Astrocyte of the spinal cord (primary cell): ENCODE measurements at regions not wholly inside any gene's neighbourhood (a gene's known extent, or its start where the extent isn't known, plus 50 kb on each side); places are given as distances from the start of the nearest gene placed in this dataset.

Experiments
- DNase-seq: peaks from one replicate; pipeline ENCODE4 v3.0.0; 2011; ENCODE audit warnings: low read depth, low spot score
- H3K4me3 ChIP-seq: 2 replicates; pipeline ENCODE4 v1.5.1; 2011; ENCODE audit warnings: low read depth, mild to moderate bottlenecking, low read length, moderate library complexity
- CTCF ChIP-seq: IDR thresholded peaks from 2 replicates; pipeline ENCODE4 v1.5.1; 2012; ENCODE audit warnings: low read depth, mild to moderate bottlenecking, low read length, inconsistent platforms
- in situ Hi-C: cut with HindIII; loops from 2 replicates; pipeline ENCODE4 v1.10.0; 2017; ENCODE audit warnings: low sequenced_read_pairs

DNA sequence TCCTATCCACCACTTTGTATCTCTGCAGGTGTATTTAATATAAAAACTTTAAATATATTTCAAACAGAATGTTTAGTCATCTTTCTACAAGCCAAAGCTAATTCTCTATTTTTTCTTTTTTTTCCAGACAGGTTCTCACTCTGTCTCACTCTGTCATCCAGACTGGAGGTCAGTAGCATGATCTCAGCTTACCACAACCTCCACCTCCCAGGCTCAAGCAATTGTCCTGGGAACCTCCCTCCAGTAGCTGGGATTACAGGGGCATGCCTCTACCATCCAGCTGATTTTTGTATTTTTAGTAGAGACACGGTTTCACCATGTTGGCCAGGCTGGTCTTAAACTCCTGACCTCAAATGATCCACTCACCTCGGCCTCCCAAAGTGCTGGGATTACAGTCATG lies 202.6 kb downstream of the VGLL3 start:
- peak; percentile 36 for DNase-seq
- H3K4me3 ChIP-seq, result no peak overlapping the region
- no peak for TF ChIP-seq CTCF
- in situ Hi-C loops, result no loop called here

DNA sequence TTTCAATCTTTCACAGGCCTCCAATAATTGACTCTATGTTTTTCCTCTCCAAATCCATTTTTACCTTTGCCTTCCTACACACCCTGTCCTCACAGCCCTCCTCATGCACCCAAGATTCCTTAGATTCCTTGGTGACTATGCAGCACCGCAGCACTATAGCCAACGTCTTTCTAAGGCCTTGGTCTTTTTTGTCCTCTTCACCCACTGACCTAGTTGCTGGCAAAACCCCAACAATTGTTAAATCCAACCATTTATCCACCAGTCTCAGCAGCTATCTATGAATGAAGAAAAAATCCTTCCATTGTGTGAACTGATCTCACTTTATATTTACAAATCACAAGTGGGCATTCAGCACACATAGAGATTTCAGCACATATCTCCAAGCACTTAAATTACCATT lies 203.9 kb downstream of the VGLL3 start:
- H3K4me3 ChIP-seq, result no peak overlapping the region
- peak; percentile 65 for DNase-seq
- in situ Hi-C loops, result no loop called here
- TF ChIP-seq CTCF, result no peak

DNA sequence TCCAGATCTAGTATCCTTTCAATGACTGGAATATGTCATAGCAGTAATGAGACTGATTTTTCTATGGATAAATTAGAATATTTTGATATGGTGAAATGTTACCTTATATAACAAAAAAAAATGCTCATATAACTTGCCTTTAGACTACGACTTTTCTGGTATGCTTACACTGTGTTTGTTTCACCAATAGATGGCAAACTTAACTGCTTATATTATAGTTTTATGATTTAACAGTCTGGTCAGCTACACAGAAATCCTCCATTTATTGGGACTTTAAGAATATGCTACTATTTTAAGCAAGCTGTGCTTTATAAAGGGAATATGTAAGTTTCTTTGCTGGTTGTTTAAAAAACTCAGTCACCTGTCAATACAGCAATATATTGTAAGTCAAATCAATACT lies 205.6 kb downstream of the VGLL3 start:
- TF ChIP-seq CTCF, result peak; percentile 55
- no peak overlapping the region for H3K4me3 ChIP-seq
- peak; percentile 66 for DNase-seq
- in situ Hi-C loops, result no loop called here

DNA sequence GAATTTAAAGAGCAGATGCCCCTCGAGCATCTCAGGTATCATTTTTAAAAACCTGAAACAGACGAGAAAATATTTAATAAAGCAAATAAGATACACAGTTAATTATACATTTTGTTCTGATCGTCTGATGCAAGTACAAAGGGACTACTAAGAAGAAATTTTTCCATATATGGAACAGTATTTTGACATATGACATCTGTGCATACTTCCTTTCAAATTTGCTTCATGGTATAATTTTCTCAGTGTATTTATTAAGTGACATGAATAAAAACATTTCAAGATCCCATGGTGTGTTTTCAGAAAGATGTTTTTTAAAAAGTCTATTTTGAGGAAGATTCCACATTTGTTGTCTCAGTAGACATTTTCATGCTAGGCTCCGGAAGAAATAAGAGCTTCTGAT lies 208.1 kb downstream of the VGLL3 start:
- in situ Hi-C loops, result no loop called here
- no peak for DNase-seq
- TF ChIP-seq CTCF, result no peak
- no peak overlapping the region for H3K4me3 ChIP-seq

DNA sequence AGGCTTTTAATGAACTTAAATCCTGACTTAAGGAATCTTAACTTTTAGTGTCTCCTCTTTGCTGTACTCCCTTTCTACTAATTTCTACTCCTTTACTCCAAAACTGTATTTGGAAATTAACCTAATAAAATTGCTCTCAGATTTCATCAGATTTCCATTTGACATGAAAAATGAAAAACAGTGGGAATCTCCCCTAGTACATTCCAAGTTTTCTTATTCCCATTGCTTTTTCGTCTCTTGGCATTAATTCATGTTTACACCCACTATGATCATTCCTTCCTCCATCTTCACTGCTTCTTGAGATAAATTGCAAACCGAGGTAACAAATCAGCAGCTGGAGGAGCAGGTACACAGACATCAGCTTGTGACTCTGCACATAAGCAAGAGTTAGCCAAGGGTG lies 208.7 kb downstream of the VGLL3 start:
- in situ Hi-C loops, result no loop called here
- no peak for TF ChIP-seq CTCF
- no peak overlapping the region for H3K4me3 ChIP-seq
- peak; percentile 19 for DNase-seq

DNA sequence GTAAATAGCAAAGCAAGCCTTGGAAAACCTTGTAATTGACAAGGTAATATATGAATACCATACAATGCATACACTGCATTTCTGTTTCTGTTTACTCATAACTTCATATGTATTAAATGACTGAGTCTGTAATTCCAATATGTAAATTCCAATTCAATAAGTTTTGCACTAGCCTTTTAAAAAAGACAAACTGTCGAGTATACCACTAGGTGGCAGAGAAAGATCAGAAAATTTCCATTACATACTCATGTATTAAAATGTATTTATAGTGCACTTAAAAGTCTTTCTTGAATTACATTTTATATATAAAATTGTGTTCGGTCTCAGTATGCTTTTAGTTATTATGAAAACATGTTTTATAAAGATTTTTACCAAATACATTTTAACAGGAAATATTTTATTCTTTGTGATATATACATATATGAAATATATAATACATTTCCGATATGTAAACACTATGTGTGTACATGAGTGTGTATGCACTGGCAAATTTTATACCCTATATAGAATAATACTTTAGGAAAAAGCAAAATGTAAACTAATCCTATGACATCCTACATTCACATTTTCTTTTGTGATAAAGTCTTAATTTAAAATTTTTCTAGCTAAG lies 216.8 kb downstream of the VGLL3 start:
- peak; percentile 50 for TF ChIP-seq CTCF
- DNase-seq, result peak; percentile 60
- H3K4me3 ChIP-seq, result no peak overlapping the region
- in situ Hi-C loops, result no loop called here

DNA sequence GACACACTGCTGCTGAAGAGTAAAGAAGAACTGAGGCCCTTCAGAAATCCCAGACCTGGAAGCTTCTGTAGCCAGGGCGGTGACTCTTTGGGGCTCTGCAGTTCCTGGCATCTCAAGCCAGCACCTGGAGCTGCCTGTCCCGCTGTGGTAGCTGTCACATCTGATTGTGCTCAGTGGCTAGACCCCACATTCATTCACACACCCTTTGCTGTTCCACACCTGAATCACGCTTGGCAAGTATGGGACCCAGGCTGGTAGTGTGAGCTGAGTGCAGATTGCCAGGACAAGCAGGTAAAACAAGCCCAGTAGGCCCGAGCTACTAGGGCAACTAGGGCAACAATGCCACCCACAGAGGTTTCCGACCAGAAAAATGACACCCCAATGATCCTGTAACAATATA lies 218.2 kb downstream of the VGLL3 start:
- no peak for TF ChIP-seq CTCF
- in situ Hi-C loops, result no loop called here
- DNase-seq, result no peak
- no peak overlapping the region for H3K4me3 ChIP-seq
